A673 (cell line): ENCODE measurements at regions not wholly inside any gene's neighbourhood (a gene's known extent, or its start where the extent isn't known, plus 50 kb on each side); places are given as distances from the start of the nearest gene placed in this dataset.
"Not testable (repeated sequence)": the region's sequence is repeated elsewhere in the genome, so short reads cannot be mapped to it uniquely, and the experiment has no call there.

Source experiments
- BruUV-seq: library from RNA; stranded (reverse); fragments of 400-500 nt; replicated peaks from 2 replicates; lab custom pipeline; 2021; lab: Mats Ljungman, UMichigan
- CTCF ChIA-PET: fragments of 300-600 bp; sonication (Branson Sonifier 250); formaldehyde crosslinking; loops from one replicate; lab custom pipeline; 2022; ENCODE audit warnings: antibody characterized with exemption; lab: Charles Lee
- POLR2A ChIA-PET: fragments of 300-600 bp; sonication (Branson Sonifier 250); formaldehyde crosslinking; loops from one replicate; lab custom pipeline; 2022; ENCODE audit warnings: antibody characterized with exemption; ENCODE audit not compliant: low non-redundant PET; lab: Charles Lee
- DNase-seq: peaks from one replicate; pipeline ENCODE4 v3.0.0-alpha.2; 2015; ENCODE audit warnings: low spot score
- H3K27ac ChIP-seq: fragments of 200-600 bp; sonication (generic); 2 replicates; pipeline ENCODE4 v1.5.1; 2016; ENCODE audit warnings: mixed run types, low read depth, mild to moderate bottlenecking, mixed read lengths, antibody characterized with exemption, low read length; ENCODE audit not compliant: poor library complexity, severe bottlenecking
- H3K27me3 ChIP-seq: fragments of 200-600 bp; sonication (generic); replicated peaks from 2 replicates; pipeline ENCODE4 v1.6.1; 2017; ENCODE audit warnings: mixed run types, low read depth, mild to moderate bottlenecking, mixed read lengths, antibody characterized with exemption, low read length; ENCODE audit not compliant: insufficient read depth, poor library complexity
- H3K36me3 ChIP-seq: fragments of 200-600 bp; sonication (generic); 2 replicates; pipeline ENCODE4 v1.6.1; 2016; ENCODE audit warnings: mixed run types, mild to moderate bottlenecking, mixed read lengths, antibody characterized with exemption, low read length; ENCODE audit not compliant: insufficient read depth, poor library complexity, severe bottlenecking
- H3K4me1 ChIP-seq: fragments of 200-600 bp; sonication (generic); 2 replicates; pipeline ENCODE4 v1.6.1; 2017; ENCODE audit warnings: mixed run types, mild to moderate bottlenecking, mixed read lengths, antibody characterized with exemption, low read length; ENCODE audit not compliant: insufficient read depth, poor library complexity, severe bottlenecking
- H3K4me3 ChIP-seq: fragments of 200-600 bp; sonication (generic); 2 replicates; pipeline ENCODE4 v1.5.1; 2016; ENCODE audit warnings: low read depth, mixed run types, mild to moderate bottlenecking, mixed read lengths, low read length; ENCODE audit not compliant: poor library complexity, severe bottlenecking
- H3K9me3 ChIP-seq: fragments of 200-600 bp; sonication (generic); 2 replicates; pipeline ENCODE4 v1.6.1; 2016; ENCODE audit warnings: mixed run types, low read depth, mild to moderate bottlenecking, mixed read lengths, antibody characterized with exemption, low read length; ENCODE audit not compliant: poor library complexity, severe bottlenecking
- CTCF ChIP-seq: fragments of 300-800, 200-600 bp; sonication (generic); conservative IDR thresholded peaks from 2 replicates; pipeline ENCODE4 v1.5.1; 2017; ENCODE audit warnings: low read depth, mild to moderate bottlenecking, antibody characterized with exemption, low read length, moderate library complexity, mixed read lengths
- EZH2 ChIP-seq: fragments of 200-600 bp; sonication (generic); IDR thresholded peaks from 2 replicates; pipeline ENCODE4 v1.6.1; 2017; ENCODE audit warnings: borderline replicate concordance, low read depth, mild to moderate bottlenecking, mixed read lengths, antibody characterized with exemption, low read length; ENCODE audit not compliant: poor library complexity, severe bottlenecking
- intact Hi-C: fragments of 100-400 bp; cut with micrococcal nuclease; formaldehyde crosslinking; loops from one replicate; pipeline ENCODE4 v1.10.0; 2022; ENCODE audit not compliant: unreplicated experiment

GRCh38 chr6:94721459-94721858, 855.9 kb upstream of the MANEA start:
- POLR2A ChIA-PET: no interaction called here
- CTCF ChIA-PET: no interaction called here

GRCh38 chr6:94713446-94713845, 863.9 kb upstream of the MANEA start:
- DNase-seq: no peak
- intact Hi-C loops: no loop called here
- no peak overlapping the region for H3K27ac ChIP-seq
- CTCF ChIA-PET: no interaction called here
- POLR2A ChIA-PET: no interaction called here
- no TSS peak for BruUV-seq
- no peak overlapping the region for H3K4me3 ChIP-seq
- no peaks in the 10 kb centered on the region for H3K36me3 ChIP-seq
- H3K9me3 ChIP-seq: no peaks in the 10 kb centered on the region
- H3K4me1 ChIP-seq: no peaks in the 10 kb centered on the region
- TF ChIP-seq EZH2 (no peak), CTCF (no peak)
- H3K27me3 ChIP-seq: no peaks in the 10 kb centered on the region

More at GRCh38 chr6:94721459-94721858, 855.9 kb upstream of the MANEA start:
- Histone ChIP-seq H3K4me1 (no peaks in the 10 kb centered on the region), H3K9me3 (no peaks in the 10 kb centered on the region), H3K27me3 (no peaks in the 10 kb centered on the region), H3K4me3 (no peak overlapping the region), H3K27ac (no peak overlapping the region), H3K36me3 (no peaks in the 10 kb centered on the region)
- DNase-seq: no peak
- intact Hi-C loops: no loop called here
- no TSS peak for BruUV-seq
- TF ChIP-seq CTCF: no peak
- no peak for TF ChIP-seq EZH2

GRCh38 chr6:94698773-94699172, 878.6 kb upstream of the MANEA start:
- no peak for DNase-seq
- POLR2A ChIA-PET: no interaction called here
- intact Hi-C loops: no loop called here
- CTCF ChIA-PET: no interaction called here
- Histone ChIP-seq H3K4me3 (no peak overlapping the region), H3K9me3 (no peaks in the 10 kb centered on the region), H3K4me1 (no peaks in the 10 kb centered on the region), H3K27ac (no peak overlapping the region), H3K27me3 (peaks cover 3% of the 10 kb centered on the region), H3K36me3 (no peaks in the 10 kb centered on the region)
- no peak for TF ChIP-seq CTCF
- BruUV-seq: no TSS peak

GRCh38 chr6:94687255-94687654, 890.1 kb upstream of the MANEA start:
- H3K9me3 ChIP-seq, BruUV-seq, intact Hi-C loops, H3K4me1 ChIP-seq, POLR2A ChIA-PET, DNase-seq, H3K27ac ChIP-seq, CTCF ChIA-PET, H3K27me3 ChIP-seq, H3K36me3 ChIP-seq, H3K4me3 ChIP-seq: not testable (repeated sequence)
